NCI-H1092 treated with DMSO at 0.1 percent for 48 hours (cell line): ENCODE measurements at regions not wholly inside any gene's neighbourhood (a gene's known extent, or its start where the extent isn't known, plus 50 kb on each side); places are given as distances from the start of the nearest gene placed in this dataset.
A peak's percentile ranks its signal among the peaks of the same experiment; 100 is the strongest.

Source experiments
- DNase-seq: peaks from one replicate; lab custom pipeline; 2025; lab: John Stamatoyannopoulos, UW

GRCh38 chr9:29691758-29692407, 2118.6 kb upstream of the C9orf72 start:
- DNase-seq: peak; percentile 5

GRCh38 chr9:29697011-29697410, 2123.7 kb upstream of the C9orf72 start:
- DNase-seq: no peak

GRCh38 chr9:29701559-29701958, 2128.3 kb upstream of the C9orf72 start:
- DNase-seq: no peak

- no peak for DNase-seq
Measured at GRCh38 chr9:29701971-29702370, 2128.7 kb upstream of the C9orf72 start.

DNA sequence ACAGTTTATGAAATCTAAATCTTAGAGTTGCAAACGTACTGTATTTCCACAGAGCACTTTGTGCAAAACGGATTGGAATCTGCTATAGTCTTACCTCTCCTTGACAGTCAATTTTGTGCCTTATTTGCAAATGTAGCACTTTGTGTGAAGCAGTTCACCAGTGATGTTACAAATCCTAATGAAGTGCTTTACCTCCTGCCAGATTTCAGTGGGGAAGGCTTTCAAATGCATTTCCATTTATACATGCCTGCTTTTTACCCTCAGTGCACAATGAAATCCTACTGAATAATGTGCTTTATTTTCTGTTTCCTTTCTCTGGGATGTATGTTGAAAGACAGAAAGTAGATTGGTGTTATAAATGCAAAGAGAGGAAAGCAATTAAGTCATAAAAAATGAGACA, 2141.6 kb upstream of the C9orf72 start:
- no peak for DNase-seq

DNA sequence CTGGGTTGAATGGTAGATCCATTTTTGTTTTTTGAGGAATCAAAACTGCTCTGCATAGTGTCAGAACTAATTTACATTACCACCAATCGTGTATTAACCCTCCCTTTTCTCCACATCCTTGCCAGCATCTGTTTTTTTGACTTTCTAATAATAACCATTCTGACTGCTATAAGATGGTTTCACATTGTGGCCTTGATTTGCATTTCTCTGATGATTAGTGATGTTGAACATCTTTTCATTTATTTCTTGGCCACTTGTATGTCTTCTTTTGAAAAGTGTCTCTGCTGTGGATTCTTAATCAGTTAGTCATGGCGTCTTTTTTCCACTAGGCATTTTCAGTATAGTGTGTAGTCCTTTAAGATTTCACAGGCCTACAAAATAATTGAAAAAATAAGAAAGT, 2144.3 kb upstream of the C9orf72 start:
- DNase-seq: no peak

DNA sequence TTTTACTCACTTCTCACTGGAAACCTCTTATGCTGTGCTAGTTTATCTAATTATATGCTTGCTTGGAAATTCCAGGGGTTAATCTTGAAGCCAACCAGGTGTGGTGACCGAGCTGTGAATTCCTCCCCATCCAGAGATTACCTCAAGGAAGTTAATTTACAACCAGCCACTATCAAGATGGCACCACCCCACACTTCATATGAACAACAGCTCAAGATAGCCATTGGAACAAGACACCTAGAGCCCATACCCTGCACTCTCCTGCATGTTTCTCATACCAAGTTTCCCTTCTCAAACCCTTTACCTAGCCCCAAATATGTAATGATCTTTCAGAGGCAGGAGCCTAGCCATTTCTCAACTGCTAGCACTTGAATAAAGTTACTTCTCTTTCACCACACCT, 2156.9 kb upstream of the C9orf72 start:
- no peak for DNase-seq

GRCh38 chr9:29740518-29740917, 2167.2 kb upstream of the C9orf72 start:
- no peak for DNase-seq

DNA sequence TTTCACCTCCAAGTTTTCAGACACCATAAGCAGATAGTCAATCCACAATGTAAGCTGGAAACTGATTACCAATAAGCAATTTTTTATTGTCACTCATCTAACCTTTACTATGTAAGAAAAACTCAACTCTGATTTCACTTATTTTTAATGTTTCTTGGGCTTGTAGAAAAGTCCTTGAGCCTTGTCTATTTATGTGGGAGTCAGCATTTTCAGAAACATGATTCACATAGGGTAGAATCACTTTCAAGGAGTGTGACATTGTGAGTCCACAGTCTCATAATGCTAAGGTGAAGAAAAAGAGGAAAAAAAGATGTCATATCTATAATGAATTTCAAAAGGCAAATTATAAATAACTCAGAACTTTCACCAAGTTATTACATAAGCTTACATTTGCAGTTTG, 2167.9 kb upstream of the C9orf72 start:
- DNase-seq: no peak

DNA sequence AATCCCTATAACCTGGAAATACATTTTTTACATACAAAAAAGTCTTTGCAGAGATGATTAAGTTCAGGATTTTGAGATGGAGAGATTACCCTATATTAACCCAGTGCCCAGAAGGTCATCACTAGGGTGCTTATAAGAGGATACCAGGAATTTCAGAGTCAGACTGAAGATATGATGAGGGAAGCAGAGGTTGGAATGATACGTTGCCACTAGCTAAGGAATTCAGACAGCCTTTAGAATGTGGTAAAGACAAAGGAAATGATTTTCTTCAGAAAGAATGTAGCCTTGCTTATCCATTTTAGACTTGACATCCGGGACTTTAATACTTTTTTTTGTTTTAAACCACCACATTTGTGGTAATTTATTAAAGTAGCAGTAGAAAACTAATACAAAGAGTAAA, 2176.8 kb upstream of the C9orf72 start:
- DNase-seq: no peak

DNA sequence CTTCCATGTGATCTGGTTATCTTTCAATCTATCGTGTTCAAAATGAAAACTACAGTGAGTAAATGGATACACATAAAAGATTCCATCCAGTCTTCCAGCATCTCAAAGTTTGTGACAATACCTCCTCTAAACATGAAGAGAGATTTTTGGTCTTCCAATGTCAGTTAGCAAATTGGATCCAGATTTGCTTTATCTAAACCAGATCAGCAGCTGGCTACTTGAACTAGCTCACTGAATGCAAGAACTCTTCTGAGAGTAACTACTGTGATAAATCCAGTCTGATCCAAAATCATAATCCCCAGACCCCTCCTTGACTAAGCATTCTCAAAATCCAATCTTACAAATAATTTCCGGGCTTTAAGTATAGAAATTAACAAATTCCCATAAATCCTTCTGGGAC, 2177.9 kb upstream of the C9orf72 start:
- no peak for DNase-seq

- DNase-seq: no peak
Measured at GRCh38 chr9:29753638-29754037, 2180.4 kb upstream of the C9orf72 start.

DNA sequence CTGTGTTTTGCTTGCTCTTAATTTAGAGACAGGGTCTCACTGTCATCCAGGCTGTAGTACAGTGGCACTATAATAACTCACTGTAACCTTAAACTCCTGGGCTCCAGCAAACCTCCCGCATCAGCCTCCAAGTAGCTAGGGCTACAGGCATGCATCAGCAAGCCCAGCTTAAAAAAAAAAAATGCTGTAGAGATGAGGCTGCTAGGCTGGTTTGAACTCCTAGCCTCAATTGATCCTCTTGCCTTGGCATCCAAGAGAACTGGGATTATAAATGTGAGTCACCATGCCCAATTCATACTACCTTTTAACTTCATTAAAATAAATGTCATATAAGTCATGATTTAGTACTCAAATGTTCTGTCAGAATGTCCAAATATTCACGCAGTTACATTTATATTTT, 2195.7 kb upstream of the C9orf72 start:
- no peak for DNase-seq

DNA sequence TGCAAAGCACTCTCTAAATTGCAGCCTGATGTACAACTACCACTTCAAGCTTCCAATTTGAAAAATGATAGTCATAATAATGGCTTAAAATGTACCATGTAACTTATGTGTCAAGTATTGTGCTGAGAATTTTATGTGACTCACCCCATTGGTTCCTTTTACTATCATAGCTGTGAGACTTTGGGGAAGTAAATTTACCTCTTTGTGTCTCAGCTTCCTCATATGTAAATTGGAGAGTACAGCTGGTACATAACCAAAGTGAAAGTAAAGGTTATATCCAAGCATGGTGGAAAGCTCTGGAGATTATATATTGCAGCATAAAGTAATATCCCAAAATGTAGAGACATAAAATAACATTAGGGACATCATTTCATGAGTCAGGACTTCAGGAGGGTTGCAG, 2200.4 kb upstream of the C9orf72 start:
- no peak for DNase-seq

GRCh38 chr9:29775491-29775890, 2202.2 kb upstream of the C9orf72 start:
- no peak for DNase-seq

DNA sequence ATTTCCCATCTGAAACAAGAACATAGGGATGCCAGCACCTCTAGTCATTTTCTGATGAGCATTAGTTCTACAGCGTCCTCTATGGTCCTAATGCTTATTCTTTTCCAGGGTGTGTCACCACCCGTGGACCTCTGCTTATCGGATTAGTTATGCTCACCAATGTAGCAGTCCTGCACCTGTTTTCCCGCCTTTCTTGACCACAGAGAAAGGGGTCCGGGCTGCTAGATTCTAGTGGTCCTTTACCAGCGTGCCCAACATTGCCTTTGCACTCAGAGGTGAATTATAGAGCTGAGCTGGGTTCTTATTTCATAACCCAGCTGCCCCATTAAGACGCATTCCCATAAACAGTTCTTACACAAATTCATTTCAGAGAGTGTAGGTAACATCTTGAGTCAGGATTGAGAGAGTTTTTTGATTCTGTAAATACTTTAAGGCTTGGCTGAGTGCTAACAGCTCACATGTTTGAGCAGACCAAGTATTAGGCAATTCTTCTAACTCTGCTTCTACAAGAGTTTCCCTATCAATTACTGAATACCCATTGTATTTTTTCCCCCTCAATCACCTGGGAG, 2205.1 kb upstream of the C9orf72 start:
- DNase-seq: no peak

GRCh38 chr9:29793970-29794369, 2220.7 kb upstream of the C9orf72 start:
- DNase-seq: no peak

- DNase-seq: no peak
Measured at GRCh38 chr9:29796291-29796952, 2223.1 kb upstream of the C9orf72 start.

DNA sequence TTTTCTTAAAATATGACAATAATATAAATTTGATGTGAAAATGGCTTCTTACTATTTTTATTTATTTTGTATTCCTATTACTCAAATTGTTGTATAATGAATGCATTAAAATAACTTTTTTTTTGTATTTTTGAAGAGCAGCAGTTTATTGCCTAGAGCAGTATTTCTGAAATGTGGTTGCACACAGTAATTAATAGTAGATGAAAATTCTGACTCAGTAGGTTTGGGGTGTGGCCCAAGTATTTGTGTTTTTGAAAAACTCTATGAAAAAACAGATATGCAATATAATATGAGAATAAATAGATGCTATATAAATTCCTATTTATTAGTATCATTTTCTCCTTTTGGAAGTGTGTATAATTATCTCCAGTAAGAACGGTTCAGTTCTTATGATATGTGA, 2225.3 kb upstream of the C9orf72 start:
- no peak for DNase-seq

DNA sequence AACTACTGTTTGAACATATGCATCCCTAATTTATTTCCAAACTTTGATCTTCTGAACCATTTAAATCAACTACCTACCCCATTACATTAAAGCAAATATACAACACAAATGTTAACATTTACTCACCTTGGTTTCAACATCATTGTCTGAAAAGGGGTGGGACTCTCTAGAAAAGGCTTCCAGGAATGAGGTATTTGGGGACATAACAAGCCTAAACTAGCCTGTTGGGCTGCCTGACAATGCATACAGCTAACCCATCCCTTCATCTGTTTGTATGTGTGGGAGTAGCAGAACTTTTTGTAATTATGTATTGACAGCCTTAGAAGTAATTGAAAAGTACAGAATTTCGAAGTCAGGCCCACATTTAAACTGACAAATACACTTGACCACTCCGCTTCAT, 2225.9 kb upstream of the C9orf72 start:
- no peak for DNase-seq

DNA sequence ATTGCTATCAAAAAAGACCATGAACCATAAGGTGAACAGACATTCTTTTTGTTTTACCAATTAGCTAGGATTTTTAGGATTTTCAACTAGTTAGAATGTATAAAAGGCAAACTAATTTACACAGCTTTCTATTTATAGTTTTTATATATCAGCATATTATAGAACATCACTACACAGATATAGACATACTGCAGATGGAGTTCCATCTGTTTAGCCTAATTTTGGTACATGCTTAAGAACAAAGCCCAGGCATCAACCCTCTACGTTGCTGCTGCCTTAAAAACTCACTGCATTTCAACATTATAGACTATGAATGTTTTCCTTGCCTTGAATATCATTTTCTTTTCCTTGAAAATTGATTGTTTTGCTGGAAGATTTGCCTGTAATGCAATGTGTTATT, 2227.5 kb upstream of the C9orf72 start:
- DNase-seq: no peak

GRCh38 chr9:29802454-29802853, 2229.2 kb upstream of the C9orf72 start:
- DNase-seq: no peak

GRCh38 chr9:29806937-29807618, 2233.8 kb upstream of the C9orf72 start:
- no peak for DNase-seq
